ENCODE measurements at regions not wholly inside any gene's neighbourhood (a gene's known extent, or its start where the extent isn't known, plus 50 kb on each side); places are given as distances from the start of the nearest gene placed in this dataset.

DNA sequence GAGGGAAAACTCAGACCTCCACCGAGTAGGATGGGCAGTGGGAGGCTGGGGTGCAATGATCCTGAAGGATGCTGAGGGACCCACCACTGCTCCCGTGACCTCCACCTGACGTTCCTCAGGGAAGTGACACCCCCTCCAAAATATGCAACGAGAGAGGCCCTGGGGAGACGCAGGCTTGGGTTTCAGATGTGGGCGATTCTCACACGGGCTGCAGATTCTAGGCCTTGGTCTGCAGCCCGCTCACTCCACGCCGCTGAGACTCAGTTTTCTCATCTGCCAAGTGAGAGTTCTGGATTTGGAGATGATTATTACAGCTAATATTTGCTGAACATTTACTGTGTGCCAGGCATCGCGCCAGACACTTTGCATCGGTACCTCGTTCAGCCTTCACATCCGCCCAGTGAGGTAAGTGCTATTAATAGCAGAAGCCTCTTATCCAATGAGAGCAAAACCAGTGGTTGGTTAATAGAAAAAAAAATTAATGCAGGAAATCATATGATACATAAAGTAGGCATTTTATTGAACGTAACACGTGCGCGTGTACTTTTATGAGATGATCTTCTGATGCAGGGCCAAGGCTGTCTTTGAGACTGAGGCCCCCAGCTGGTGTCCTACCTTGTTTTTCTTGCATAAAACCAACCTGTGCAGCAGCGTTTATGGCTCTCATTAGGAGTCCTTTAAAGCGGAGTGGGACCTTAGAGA is 102.0 kb upstream of the RUNX3 start:
- TF ChIP-seq, protein P1, sequence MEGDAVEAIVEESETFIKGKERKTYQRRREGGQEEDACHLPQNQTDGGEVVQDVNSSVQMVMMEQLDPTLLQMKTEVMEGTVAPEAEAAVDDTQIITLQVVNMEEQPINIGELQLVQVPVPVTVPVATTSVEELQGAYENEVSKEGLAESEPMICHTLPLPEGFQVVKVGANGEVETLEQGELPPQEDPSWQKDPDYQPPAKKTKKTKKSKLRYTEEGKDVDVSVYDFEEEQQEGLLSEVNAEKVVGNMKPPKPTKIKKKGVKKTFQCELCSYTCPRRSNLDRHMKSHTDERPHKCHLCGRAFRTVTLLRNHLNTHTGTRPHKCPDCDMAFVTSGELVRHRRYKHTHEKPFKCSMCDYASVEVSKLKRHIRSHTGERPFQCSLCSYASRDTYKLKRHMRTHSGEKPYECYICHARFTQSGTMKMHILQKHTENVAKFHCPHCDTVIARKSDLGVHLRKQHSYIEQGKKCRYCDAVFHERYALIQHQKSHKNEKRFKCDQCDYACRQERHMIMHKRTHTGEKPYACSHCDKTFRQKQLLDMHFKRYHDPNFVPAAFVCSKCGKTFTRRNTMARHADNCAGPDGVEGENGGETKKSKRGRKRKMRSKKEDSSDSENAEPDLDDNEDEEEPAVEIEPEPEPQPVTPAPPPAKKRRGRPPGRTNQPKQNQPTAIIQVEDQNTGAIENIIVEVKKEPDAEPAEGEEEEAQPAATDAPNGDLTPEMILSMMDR (IDR thresholded peaks at IDR 0.05 in 8 of 11, conservative IDR thresholded peaks at IDR 0.05 in 3 of 11), result peak in 2 of 11 experiments; percentile 18 to 25
- no peak for TF ChIP-seq POLR2A (IDR thresholded peaks at IDR 0.05)

Data from spleen (tissue), 7 donors.